ENCODE measurements at regions not wholly inside any gene's neighbourhood (a gene's known extent, or its start where the extent isn't known, plus 50 kb on each side); places are given as distances from the start of the nearest gene placed in this dataset.
"Not testable (repeated sequence)": the region's sequence is repeated elsewhere in the genome, so short reads cannot be mapped to it uniquely, and the experiment has no call there.

DNA sequence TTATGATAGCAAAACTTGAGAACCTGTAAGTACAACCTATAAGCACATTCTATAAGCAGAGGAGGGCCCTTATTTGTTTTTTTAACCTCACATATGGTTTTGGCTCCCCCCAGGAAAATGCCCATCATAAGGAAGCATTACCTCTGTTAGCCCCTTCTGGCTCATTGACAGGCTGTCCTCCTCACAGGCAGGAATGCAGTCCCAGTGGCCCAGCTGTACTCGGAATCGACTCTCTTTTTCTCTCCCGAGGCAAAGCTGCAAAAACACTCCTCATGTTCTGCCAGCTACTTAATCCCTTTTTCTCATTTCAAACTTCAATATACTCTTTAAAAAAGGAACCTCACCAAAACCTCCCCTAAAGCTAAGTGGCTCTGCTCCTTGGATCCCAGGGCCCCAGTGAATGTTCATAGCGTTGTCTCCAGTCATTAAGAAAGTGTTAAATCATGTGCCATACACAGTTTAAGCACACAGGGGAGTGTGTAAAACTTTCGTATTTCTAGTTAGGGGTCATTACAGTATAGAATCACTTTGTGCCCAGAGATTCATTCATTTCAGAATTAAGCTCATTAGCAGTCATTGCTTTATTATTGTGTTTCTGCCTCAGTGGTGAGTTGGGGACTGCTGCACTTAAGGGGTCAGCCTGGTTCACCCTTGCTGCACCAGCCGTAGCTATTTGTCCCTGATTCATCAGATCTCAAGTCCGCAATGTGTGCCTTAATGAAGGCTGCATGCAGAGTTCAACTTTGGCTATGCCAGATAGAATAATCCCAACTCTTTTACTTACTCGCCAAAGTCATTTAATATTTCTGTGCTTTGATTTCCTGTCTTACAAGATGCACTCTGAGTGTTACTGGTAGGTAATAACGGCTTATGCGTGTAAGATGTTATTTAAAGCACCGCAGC lies 57.6 kb downstream of the JRKL start:
- DNase-seq: no peak

DNA sequence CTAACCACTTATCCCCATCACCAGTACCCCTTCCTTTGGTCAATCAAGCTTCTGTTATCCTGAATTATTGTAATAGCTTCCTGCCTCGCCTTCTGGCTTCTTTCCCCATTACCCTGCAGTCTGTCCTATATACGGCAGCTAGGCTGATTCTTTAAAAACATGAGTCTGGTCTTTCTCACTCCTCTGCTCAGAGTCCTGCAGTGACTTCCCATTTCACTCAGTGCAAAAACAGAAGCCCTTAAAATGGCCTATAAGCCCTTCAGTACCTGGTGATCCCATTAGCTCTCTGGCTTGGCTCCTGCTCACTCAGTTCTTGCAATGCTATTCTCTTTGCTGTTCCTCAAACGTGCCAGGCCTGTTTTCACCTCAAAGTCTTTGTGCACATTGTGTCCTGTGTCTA lies 58.4 kb downstream of the JRKL start:
- no peak for DNase-seq

DNA sequence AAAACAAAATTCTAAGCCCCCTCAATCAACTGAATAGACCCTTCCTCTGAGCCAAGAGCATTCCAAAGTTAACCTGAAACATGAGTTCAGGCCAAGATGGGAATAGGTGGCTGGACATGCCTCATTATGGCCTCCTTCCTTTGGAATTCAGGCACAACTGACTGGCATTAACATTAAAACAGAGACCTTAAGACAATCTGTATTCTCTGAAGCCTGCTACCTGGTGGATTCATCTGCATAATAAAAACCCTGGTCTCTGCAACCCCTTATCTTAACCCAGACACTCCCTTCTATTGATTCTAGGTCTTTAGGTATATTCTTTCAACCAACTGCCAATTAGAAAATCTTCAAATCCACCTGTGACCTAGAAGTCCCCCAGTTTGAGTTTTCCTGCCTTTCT lies 66.3 kb downstream of the JRKL start:
- DNase-seq: no peak

GRCh38 chr11:96459751-96460150 lies 69.9 kb downstream of the JRKL start:
- DNase-seq: no peak

- no peak for DNase-seq
Observed at GRCh38 chr11:96461871-96462270, 72.1 kb downstream of the JRKL start.

DNA sequence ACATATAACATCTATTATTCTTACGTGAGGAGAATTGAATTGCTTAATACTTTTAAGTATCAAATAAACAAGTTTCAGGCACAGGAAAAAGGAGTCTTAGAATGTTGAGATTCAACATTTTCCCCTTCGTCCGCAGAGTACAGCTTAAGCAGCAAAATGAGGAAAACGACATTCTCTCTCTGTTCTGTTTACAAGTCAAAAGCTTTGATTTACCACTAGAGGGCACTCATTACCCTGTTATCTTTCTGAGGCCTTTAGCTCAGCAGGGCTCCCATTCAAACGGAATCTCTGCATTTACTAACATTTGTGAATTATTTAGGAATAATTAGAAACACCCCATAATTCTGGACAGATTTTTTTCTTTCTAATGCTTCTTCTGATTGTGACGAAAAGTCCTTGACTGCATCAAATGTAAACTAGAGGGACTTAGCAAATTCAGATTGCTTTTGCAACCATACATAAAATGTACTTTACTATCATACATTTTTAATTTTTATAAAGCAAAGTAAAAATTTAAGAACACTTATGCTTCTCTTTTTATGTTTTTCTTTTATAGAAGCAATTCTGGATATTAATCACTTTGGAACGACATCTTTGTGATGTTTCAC lies 75.0 kb downstream of the JRKL start:
- peak; percentile 68 for DNase-seq

GRCh38 chr11:96465512-96465911 lies 75.7 kb downstream of the JRKL start:
- DNase-seq: no peak

DNA sequence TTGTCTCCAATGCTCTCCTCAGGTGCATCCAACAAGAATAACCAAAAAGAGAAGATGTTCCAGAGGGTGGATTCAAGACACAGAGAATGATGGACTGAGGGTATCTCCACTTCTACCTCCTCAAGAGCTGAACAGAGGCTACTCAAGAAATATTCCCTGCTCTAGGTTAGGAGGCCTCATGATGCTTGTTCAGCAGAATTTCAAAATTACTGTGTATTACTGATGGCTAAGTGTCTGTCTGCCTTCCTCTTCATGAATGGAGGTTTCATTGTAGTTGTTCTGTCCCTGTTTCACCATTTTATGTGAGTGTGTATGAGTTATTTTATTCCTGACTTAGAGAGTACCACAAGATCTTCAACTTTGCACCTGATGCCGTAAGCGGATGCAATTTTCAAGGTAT lies 76.8 kb downstream of the JRKL start:
- DNase-seq: no peak

- DNase-seq: no peak
Observed at GRCh38 chr11:96469776-96470175, 80.0 kb downstream of the JRKL start.

- DNase-seq: no peak
Observed at GRCh38 chr11:96470521-96470920, 80.7 kb downstream of the JRKL start.

DNA sequence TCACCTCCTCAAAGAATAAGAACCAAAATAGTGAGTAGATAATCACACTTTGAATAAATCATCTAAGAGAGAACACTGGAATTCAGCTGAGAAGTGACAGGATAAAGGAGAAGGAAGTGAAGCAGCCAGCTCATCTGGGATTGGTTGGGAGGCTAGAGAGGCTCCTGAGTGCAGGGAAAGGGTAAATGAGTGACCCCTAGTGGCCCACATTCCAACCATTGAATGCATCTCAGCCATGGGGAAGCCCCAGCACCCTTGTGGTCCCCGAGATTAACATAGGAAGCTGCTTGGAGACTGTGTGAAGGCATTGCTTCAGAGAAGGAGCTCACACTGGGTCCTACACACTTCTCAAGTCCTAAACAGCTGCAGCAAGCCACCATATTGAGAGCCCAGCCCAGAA lies 82.3 kb downstream of the JRKL start:
- no peak for DNase-seq

- no peak for DNase-seq
Observed at GRCh38 chr11:96474263-96474662, 84.5 kb downstream of the JRKL start.

- no peak for DNase-seq
Observed at GRCh38 chr11:96481204-96481603, 91.4 kb downstream of the JRKL start.

DNA sequence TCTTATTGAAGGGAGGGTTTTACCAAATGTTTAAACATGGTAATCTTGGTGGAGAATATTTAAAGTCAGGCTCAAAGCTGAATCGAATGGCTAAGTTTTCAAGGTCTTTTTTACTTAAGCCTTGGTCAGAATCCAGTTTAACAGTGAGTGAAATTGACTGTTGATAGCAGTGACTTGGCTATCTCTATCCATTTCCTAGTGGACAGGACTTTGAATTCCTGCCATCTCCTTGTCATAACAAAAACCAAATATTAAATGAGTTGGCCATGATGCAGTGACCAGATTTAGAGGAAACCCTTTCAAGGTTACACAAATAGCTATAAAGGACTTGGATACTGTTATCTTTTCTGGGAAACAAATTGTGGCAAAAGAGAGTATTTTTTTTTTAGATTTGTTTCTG lies 92.0 kb downstream of the JRKL start:
- peak; percentile 32 for DNase-seq

- no peak for DNase-seq
Observed at GRCh38 chr11:96482193-96482592, 92.4 kb downstream of the JRKL start.

DNA sequence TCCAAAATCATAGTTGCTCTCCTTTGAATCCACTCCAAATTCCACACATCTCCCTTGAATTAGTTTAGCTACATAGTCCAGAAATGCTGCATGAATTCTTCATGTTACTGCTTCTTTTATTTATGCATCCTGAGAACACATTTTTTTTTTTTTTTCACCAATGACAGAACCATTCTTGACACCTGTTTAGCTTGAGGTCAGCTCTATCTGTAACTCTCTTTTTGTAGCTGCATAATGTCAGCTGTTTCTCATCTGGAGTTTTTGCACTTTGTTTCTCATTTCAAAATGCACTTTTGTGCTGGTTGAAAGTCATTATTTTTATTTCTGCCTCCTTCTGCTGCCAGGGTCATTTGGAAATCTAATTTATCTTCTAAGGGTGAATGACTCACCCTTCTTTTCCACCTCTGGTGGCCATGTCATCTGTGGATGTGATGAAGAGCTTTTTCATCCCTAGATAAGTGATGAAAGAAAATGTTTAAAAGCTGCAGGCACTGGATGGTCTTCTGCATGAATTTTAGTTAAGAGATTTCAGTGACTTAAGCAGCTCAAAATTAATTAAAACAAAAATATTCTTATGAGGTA lies 93.7 kb downstream of the JRKL start:
- DNase-seq: no peak

DNA sequence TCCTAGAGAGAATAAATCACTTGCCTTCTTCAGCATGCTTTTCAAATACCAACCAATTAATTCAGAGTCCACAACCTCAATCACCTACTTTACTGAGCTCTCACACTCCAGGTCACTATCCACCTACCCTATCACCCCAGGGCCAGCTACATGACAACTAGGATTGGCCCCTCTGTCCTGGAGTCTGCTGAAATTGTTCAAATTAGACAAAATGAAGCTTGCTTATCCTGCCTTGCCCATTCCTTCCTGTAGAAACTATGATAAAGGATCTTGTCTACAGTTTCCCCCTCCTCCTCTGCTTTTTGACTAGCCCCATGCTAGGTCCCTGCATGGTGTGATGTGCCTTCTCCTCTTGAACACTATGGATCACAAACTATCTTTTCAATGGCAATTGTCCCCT lies 94.5 kb downstream of the JRKL start:
- DNase-seq: no peak

GRCh38 chr11:96486890-96487611 lies 97.2 kb downstream of the JRKL start:
- DNase-seq: no peak

GRCh38 chr11:96488911-96489310 lies 99.1 kb downstream of the JRKL start:
- not testable (repeated sequence) for DNase-seq

- no peak for DNase-seq
Observed at GRCh38 chr11:96500440-96500839, 110.6 kb downstream of the JRKL start.

DNA sequence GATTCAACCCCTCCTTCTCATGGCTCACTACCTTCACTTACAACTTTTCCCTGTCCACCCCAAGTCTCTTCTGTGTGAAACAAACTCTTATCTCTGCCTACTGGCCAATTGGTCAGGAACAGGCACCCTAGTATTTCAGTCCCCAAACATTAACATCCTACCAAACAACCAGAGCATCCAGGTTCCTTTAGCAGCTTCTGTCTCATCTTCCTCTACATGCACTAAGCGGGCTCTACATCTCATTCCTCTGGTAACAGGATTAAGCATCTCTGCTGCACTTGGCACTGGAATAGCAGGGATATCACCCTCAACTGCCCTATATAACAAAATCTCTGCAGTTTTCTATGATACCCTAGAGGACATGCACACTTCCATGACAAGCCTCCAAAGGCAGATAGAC lies 116.2 kb downstream of the JRKL start:
- no peak for DNase-seq

DNA sequence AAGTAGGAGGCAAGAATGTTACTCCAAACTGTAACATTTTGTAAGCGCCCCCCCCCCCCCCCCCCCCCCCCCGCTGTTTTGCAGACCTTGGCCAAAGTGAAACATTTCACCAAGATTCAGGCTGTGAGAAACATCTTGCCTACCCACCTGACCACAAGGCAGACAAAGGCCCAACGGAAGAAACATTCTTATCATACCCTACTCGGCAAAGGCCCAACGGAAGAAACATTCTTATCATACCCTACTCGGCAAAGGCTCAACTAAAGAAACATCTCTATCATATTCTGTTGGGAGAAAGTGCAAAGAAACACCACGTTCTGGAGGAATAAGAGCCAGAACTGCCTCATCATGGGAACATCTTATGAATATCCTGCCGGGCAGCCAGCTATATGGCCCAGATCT lies 117.1 kb downstream of the JRKL start:
- no peak for DNase-seq

DNA sequence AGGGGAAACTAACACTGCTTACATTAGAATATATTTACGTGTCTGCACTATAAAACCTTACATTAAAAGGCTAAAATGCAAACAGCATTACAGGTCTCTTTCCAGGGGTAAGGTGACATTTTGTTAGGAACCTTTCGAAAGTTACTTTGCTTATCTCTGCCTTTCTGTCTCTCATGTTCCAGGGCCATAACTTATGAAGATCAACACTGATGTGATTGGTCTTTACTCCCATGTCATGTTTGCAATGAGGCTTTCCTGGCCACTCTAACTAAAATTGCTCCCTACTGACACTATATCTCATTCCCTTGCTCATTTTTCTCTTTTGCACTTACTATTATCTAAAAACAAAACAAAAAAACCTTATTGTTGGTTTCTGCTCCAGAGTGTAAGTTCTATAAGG lies 119.0 kb downstream of the JRKL start:
- no peak for DNase-seq

Measured in muscle of arm (tissue), 1 donor.